Heart right ventricle (tissue), 16 donors: ENCODE measurements at regions not wholly inside any gene's neighbourhood (a gene's known extent, or its start where the extent isn't known, plus 50 kb on each side); places are given as distances from the start of the nearest gene placed in this dataset.

Experiments used
- ATAC-seq, 8 donors: fragments of 200-7000 bp; cut with Tn5 transposase; one replicate each; pipeline ENCODE4 v1.9.1; 2020; ENCODE audit warnings: mild to moderate bottlenecking in 8 of 8, moderate library complexity in 8 of 8, moderate number of reproducible peaks in 1 of 8
- DNase-seq, 2 donors: peaks; one replicate each; pipeline ENCODE4 v3.0.0-alpha.2; 2020
- H3K27ac ChIP-seq, 10 donors: fragments of 200-600 bp; sonication (generic) in 2 of 10; one replicate each; pipeline versions ENCODE4 v1.5.0 to v1.8.0; 2020 to 2022; ENCODE audit warnings: mild to moderate bottlenecking in 3 of 10
- H3K27me3 ChIP-seq, 7 donors: fragments of 200-600 bp; one replicate each; pipeline ENCODE4 v1.8.0; 2021 to 2022; ENCODE audit warnings: mild to moderate bottlenecking in 2 of 7
- H3K36me3 ChIP-seq, 9 donors: fragments of 200-600 bp; sonication (generic) in 1 of 9; one replicate each; pipeline versions ENCODE4 v1.5.0 to v1.8.0; 2020 to 2022; ENCODE audit warnings: mild to moderate bottlenecking in 2 of 9
- H3K4me1 ChIP-seq, 9 donors: fragments of 200-600 bp; sonication (generic) in 1 of 9; one replicate each; pipeline versions ENCODE4 v1.5.0 to v1.8.0; 2020 to 2022; ENCODE audit warnings: mild to moderate bottlenecking in 4 of 9
- H3K4me3 ChIP-seq, 10 donors: fragments of 200-600 bp; sonication (generic) in 2 of 10; one replicate each; pipeline versions ENCODE4 v1.5.0 to v1.8.0; 2020 to 2022; ENCODE audit warnings: mild to moderate bottlenecking in 7 of 10, moderate library complexity in 2 of 10
- H3K9me3 ChIP-seq, 11 donors: fragments of 200-600 bp in 10 of 11; sonication (generic) in 2 of 11; one replicate each; pipeline versions ENCODE4 v1.5.0 to v1.8.0; 2013 to 2022; ENCODE audit warnings: mild to moderate bottlenecking in 2 of 11, control low read depth in 1 of 11, moderate library complexity in 1 of 11
- CTCF ChIP-seq, 9 donors: fragments of 200-600 bp; sonication (generic) in 2 of 9; IDR thresholded peaks; one replicate each; pipeline versions ENCODE4 v1.5.0 to v1.8.0; 2021 to 2022; ENCODE audit warnings: antibody characterized with exemption in 9 of 9, mild to moderate bottlenecking in 5 of 9, moderate library complexity in 1 of 9
- WGBS, 2 donors: extraction: QIAGEN DNeasy Blood & Tissue Kit; methylation state at CpG; one replicate each; pipeline ENCODE4 v1.1.7; 2013; ENCODE audit warnings: inconsistent platforms in 1 of 2; 5-methylcytosine and 5-hydroxymethylcytosine counted together
- intact Hi-C, 10 donors: fragments of 100-400 bp; cut with DNase I; formaldehyde crosslinking; loops; one replicate each; pipeline versions ENCODE4 v1.11.1 to v1.14.2; 2022
- donor health status: Arrhythmogenic right ventricular cardiomyopathy.
- donor health status: ischemic (EF 13 %, LVEDD 7.1; RV severe dilation, severe dysfunction).
- donor health status: healthy with polysubstance abuse.
- donor health status: DM: no; HTN: yes; CAD: no.
- donor health status: DM: no; HTN: no; CAD: no.
- donor health status: ischemic (EF 25% LVEDD 6.9; RV normal size, moderate dysfunction).
- donor health status: ischemic (EF 25% LVEDD 5.7; RV mildly dilated, moderate dysfunction).
- donor health status: healthy.
- donor health status: DM: yes; HTN: yes; CAD: no.
- donor health status: Ischemic cardiomyopathy.
- donor health status: ischemic (EF 35%, LVEDD 5.7; RV mildly dilated, moderate dysfunction).
- donor health status: nonischemic (EF 11% LVEDD 7.7; RV severe dilation, severe dysfunction).
- donor health status: DM: yes; HTN: yes; CAD: no.
- donor health status: PGD.
- donor health status: ischemic (EF 29% LVEDD 5.4; RV normal size, mild dysfunction).
- donor health status: nonischemic (EF 23%, LVEDD 6.1; RV moderate dilation, normal function).

- intact Hi-C loops: no loop called here
- Histone ChIP-seq H3K4me3 (no peak overlapping the region), H3K27me3 (no peaks in the 10 kb centered on the region), H3K9me3 (peaks cover 0 to 4% (median 0%) of the 10 kb centered on the region in 11 donors), H3K36me3 (no peaks in the 10 kb centered on the region), H3K4me1 (no peaks in the 10 kb centered on the region), H3K27ac (no peak overlapping the region)
- ATAC-seq (no peak), DNase-seq (no peak)
- 83 to 97% methylated on average over 1 of the region's 1 CpG for WGBS, 2 donors
- TF ChIP-seq CTCF (IDR thresholded peaks at IDR 0.05): no peak
These were observed 249.2 kb upstream of the AMIGO2 start for GRCh38 chr12:47328831-47329545.

DNA sequence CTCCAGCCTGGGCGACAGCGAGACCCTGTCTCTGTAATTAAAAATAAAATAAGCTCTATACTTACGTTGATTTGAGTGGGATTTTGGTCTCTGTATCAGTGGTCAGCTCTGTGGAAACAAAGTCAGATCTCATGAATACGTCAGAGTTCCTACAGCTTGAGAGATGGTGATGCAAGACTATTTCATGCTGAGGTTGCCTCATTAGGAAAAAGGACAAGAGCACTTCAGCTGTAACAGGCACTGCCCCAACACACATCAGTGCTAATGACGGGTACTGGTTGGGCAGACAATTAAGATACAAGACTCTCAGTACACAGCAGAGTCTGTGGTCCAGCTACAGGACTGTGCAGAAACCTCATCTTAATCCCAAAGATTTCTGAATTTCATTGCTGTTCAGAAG is 246.4 kb upstream of the AMIGO2 start:
- TF ChIP-seq CTCF (IDR thresholded peaks at IDR 0.05): no peak
- no peak for DNase-seq
- Histone ChIP-seq H3K4me3 (no peak overlapping the region), H3K9me3 (peaks cover 0 to 4% (median 0%) of the 10 kb centered on the region in 11 donors), H3K4me1 (peaks cover 0 to 1% (median 0%) of the 10 kb centered on the region in 9 donors), H3K36me3 (no peaks in the 10 kb centered on the region), H3K27ac (no peak overlapping the region), H3K27me3 (no peaks in the 10 kb centered on the region)
- intact Hi-C loops: no loop called here
- ATAC-seq: no peak
- 87 to 92% methylated on average over 5 of the region's 5 CpGs for WGBS, 2 donors

DNA sequence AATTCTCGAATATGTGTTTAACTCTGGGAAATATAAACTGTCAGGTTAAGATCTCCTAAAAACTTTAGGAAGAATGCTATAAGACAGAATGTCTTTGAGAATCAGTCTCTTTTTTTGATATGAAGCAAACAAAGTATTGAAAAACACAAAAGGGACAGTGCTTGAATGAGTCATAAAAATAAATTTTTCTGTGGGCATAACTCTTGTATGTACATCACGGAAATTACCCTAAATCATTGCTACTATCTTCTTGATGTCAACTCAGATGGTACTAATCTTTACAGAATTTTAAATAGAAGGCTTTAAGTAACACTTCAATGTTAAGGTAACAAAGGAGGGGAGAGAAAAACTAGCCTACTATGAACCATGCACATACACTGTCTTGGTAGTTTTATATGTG is 244.0 kb upstream of the AMIGO2 start:
- WGBS, 2 donors: 66 to 94% methylated on average over 2 of the region's 2 CpGs
- Histone ChIP-seq H3K9me3 (peaks cover 0 to 4% (median 0%) of the 10 kb centered on the region in 11 donors), H3K4me3 (no peak overlapping the region), H3K27ac (no peak overlapping the region), H3K27me3 (no peaks in the 10 kb centered on the region), H3K4me1 (peaks cover 0 to 4% (median 0%) of the 10 kb centered on the region in 9 donors), H3K36me3 (no peaks in the 10 kb centered on the region)
- no peak for TF ChIP-seq CTCF (IDR thresholded peaks at IDR 0.05)
- no peak for DNase-seq
- intact Hi-C loops: no loop called here
- no peak for ATAC-seq

- no peak for TF ChIP-seq CTCF (IDR thresholded peaks at IDR 0.05)
- 67 to 91% methylated on average over 2 of the region's 2 CpGs for WGBS, 2 donors
- Histone ChIP-seq H3K27ac (peak overlapping the region in 1 of 10 donors; percentile 54), H3K36me3 (no peaks in the 10 kb centered on the region), H3K9me3 (peaks cover 0 to 4% (median 0%) of the 10 kb centered on the region in 11 donors), H3K27me3 (no peaks in the 10 kb centered on the region), H3K4me1 (peaks cover 0 to 14% (median 10%) of the 10 kb centered on the region in 9 donors), H3K4me3 (no peak overlapping the region)
- DNase-seq: no peak
- intact Hi-C loops: no loop called here
- ATAC-seq: no peak
These were observed 241.7 kb upstream of the AMIGO2 start for GRCh38 chr12:47321436-47321835.
